Fibroblast of the conjunctiva (primary cell): ENCODE measurements at regions not wholly inside any gene's neighbourhood (a gene's known extent, or its start where the extent isn't known, plus 50 kb on each side); places are given as distances from the start of the nearest gene placed in this dataset.
"Not testable (repeated sequence)": the region's sequence is repeated elsewhere in the genome, so short reads cannot be mapped to it uniquely, and the experiment has no call there.

Source experiments
- DNase-seq: peaks from one replicate; pipeline ENCODE4 v3.0.0-alpha.2; 2010; ENCODE audit warnings: low read depth

GRCh38 chr13:104567114-104567513 is 1500.9 kb upstream of the SLC10A2 start:
- DNase-seq, result no peak

GRCh38 chr13:104565888-104566287 is 1499.7 kb upstream of the SLC10A2 start:
- DNase-seq, result no peak

DNA sequence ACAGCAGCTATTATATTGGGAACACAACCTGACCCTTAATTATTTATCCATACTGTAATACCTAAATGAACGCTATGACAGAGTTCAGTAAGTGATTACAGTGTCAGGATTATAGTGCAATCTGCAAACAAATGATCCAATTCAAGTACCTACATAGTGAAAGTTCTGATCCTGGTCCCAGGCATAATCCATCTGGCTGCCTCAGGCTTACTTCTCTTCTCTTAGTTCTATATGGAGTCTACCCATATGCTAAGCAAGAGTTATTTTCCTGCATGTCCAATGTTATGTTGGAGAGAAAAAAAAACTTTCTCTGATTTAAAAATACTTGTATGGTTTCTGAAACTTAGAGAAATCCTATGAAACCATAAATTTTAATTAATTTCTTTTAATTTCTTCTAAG is 1487.7 kb upstream of the SLC10A2 start:
- DNase-seq, result no peak

DNA sequence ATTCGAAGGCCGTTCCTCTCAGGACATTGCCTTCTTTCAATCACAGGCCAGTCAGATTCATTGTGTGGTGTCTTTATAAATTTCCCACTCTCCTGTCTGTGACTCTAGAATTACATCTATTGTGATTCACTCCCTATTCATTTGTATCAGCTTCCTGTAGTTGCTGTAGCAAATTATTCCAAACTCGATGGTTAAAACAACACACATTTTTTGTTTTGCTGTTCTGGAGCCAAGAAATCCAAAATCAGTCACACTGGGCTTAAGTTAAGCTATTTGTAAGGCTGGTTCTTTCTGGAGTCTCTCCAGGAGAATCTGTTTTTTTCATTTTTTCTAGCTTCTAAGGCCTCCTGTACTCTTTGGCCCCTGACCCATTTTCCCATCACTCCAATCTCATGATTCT is 1487.0 kb upstream of the SLC10A2 start:
- DNase-seq, result no peak

DNA sequence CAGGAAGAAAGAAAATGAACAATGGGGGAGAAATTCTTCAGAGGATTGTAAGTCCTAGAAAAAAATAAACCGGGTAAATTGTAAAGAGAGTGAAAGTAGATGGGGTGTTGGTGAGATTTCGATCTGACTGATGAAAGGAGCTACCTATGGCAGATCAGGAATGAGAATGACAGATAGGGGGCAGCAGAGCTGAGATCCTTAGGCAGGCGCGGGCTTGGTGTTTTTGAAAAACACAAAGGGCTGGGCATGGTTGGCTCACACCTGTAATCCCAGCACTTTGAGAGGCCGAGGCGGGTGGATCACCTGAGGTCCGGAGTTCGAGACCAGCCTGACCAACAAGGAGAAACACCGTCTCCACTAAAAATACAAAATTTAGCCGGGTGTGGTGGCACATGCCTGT is 1468.6 kb upstream of the SLC10A2 start:
- DNase-seq, result no peak

DNA sequence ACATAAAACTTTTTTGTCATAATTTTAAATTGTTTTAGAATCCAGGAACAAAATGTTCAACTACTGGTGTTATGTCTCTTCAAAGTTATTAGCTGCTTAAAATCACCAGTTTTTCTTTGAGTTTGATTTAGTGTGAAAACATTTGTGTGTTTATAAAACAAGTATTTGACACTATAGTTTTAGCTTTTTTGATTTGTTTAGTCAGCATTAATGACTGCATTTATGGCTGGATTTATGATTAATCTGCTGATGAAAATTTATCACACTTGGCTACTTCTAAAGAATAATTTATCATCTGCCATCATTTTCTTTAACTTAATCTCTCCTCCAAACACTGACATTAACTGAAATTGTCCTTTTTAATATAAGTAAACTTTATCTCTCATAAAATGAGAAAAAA is 1465.9 kb upstream of the SLC10A2 start:
- no peak for DNase-seq

GRCh38 chr13:104530741-104531140 is 1464.5 kb upstream of the SLC10A2 start:
- DNase-seq, result no peak

DNA sequence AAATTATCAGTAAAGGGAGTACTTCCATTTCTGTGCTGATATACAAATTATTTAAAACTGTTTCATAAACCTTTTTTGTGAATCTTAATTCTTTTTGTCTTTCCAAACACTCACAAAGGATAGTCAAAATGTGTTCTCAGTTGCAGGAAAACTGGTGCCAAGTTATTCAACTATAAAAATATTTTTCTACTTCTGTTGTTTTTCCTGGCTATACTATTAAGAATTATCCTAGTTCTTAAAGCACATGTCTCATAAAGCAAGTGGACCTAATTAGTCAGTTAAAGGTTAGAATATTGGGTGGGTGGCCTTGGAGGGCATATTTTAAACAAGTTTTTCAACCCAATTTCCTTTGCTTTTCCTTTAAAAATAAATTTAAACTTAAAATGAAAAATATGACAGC is 1460.3 kb upstream of the SLC10A2 start:
- DNase-seq, result no peak

DNA sequence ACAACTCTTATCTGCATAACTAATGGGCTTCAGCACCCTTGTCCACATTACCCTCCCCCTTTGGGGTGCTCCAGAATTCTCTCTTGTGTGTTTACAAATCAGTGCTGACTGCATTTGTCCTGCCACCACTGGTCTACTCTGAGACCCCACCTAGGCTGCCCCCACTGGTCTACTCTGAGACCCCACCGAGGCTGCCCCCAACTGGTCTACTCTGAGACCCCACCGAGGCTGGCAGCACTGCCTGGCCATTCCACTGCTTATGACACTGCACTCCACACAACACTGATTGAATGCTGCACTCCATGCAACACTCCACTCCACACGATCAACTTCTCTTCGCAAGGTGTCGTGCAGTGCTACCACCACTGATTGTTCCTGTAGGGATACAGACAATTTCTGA is 1459.2 kb upstream of the SLC10A2 start:
- no peak for DNase-seq

GRCh38 chr13:104522235-104523072 is 1456.2 kb upstream of the SLC10A2 start:
- no peak for DNase-seq

DNA sequence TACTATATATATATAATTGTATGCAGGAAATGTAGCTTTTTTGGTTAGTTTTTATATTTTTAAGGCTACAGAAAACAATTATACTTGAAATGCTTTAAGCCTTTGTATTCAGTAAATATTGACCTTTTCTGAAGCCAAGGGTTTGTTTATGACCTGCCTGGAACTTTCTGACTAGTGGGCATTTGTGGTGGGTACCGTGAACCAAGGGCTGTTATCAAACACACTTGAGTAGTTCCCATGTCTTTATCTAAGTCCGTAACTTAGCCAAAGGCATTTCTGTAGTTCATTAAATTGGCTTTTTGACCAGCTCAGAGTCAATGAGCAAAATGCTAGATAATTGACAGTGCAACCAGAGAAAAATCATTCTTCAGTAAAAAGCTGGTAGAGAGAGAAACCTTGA is 1444.2 kb upstream of the SLC10A2 start:
- no peak for DNase-seq

DNA sequence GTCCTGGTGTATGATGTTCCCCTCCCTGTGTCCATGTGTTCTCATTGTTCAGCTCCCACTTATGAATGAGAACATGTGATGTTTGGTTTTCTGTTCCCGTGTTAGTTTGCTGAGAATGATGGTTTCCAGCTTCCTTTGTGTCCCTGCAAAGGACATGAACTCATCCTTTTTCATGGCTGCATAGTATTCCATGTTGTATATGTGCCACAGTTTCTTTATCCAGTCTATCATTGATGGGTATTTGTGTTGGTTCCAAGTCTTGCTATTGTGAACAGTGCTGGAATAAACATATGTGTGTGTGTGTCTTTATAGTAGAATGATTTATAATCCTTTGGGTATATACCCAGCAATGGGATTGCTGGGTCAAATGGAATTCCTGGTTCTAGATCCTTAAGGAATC is 1427.3 kb upstream of the SLC10A2 start:
- DNase-seq, result not testable (repeated sequence)

DNA sequence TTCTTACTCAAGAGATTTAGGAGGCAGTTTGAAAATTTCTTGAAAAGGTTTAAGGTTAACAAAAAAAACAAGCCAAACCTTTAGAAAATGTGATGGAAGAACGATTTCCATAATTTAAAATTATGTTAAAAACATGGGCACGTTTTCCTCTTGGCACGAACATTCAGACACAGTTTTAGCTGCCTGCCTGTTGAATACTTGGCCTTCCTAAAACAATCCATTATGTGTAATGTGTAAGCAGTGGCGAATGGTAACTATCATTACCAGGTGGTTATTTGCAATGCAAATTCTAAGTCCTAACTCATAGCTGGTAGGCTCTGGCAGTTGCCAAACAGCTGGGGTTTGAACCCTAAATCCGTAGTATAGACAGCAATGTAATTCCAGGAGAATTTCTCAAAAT is 1425.7 kb upstream of the SLC10A2 start:
- DNase-seq, result no peak

- no peak for DNase-seq
Measured at GRCh38 chr13:104487006-104487405, 1420.8 kb upstream of the SLC10A2 start.

- DNase-seq, result no peak
Measured at GRCh38 chr13:104485571-104485970, 1419.4 kb upstream of the SLC10A2 start.

- DNase-seq, result no peak
Measured at GRCh38 chr13:104483631-104484030, 1417.4 kb upstream of the SLC10A2 start.

DNA sequence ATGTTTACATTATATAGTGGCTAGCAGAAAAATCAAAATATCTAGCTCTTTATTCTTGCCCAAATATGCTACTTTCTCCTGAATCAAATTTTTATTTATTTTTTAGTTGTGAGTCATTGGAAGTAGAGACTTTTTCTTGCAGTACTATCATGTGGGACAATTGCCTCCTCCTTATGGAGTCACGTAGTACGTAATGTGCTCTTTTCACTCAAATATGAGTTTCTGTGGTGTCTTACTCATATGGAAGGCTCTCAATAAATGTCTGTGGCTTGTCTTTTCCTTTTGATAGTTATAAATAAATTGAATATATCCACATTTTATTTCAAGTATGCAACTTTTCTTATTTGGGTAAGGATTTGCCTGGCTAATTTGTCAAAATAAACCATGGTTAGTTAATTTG is 1411.0 kb upstream of the SLC10A2 start:
- DNase-seq, result no peak

DNA sequence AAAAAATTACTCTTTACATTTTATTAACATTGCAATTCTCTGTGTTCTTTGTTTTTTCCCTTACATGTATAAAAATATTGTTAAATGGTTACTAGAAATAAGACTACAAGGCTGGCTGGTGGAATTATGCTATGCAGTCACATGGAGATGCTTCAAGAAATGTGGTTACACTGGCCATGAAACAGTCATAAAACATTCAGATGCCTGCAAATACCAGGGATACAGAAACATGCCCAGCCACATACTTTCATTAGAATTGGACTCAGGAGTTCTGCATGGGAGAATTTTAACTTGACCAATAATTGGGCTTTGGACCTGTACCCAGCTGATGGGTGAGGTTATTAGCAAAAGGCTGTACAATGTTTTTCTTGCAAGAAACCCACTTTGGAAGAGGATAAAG is 1407.7 kb upstream of the SLC10A2 start:
- DNase-seq, result no peak

DNA sequence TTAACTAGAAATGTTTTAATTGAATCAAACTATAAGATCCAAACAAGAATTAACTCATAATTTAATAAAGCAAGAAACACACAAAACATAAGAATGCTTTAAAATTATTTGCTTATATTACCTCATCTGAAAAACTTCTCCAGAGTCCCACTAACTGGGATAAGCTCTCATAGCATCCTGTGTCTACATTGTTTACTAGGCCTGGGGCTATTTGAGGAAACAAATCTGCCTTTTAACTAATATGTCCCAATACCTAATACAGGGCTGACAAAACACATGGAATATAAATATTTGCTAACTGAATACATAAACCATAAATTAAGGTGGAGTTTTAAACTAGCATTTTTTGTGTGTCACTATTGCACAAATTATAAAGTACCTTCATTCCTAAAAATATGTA is 1399.8 kb upstream of the SLC10A2 start:
- no peak for DNase-seq

DNA sequence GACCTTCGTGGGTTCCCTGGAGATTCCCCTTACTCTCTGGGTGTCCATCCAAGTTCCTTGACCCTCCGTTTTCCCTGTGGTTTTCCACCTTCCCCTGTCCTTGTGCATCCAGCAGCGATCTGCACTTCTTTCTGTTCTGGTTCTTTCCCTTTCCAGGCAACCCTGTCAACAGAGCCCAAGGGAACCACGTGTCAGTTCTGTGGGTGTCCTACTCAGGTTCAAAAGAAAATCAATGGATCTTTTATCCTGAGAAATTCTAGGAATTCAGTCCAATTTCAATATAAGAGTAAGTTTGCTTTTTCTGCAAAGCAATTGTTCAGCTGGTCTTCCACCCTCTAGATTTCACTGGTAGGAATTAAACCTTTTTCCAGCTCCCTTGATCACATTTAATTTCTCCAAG is 1394.8 kb upstream of the SLC10A2 start:
- DNase-seq, result no peak

- DNase-seq, result no peak
Measured at GRCh38 chr13:104460554-104460953, 1394.3 kb upstream of the SLC10A2 start.

- DNase-seq, result no peak
Measured at GRCh38 chr13:104450006-104450405, 1383.8 kb upstream of the SLC10A2 start.

DNA sequence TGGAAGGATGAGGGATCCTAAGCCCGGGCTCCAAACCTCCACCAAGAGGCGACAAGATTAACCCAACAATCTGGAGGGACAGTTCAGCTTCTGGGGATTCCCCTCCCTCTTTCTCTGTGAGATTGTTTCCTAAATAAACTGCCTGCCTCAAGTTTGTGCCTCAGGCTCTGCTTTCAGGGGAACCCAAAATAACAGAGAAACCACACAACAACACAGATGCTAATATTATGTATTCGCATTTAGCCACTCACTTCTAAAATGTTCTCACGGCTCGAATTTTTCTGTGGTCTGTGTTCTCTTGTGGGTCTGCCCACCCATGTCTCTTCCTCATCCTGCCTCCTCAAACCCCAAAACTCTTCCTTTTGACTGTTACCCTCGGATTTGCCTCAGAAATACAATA is 1381.1 kb upstream of the SLC10A2 start:
- DNase-seq, result no peak

DNA sequence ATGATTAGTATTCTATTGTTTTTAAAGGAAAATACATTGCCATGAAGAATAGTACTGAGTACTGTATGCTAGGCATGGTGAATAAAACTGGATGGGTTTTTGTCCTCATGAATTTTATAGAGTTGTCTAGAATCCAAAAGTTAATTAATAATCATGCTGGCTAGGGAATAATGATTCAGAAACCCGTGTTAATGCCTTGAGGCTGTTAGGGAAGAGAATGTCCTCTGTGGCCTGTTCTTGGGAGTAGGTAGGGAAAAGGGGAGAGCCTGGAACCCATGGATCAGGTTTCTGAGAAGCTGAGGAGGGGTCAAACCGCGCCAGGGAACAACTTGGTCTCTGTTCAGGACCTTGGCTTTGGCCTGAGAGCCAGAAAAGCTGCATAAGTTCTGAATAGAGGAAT is 1376.3 kb upstream of the SLC10A2 start:
- DNase-seq, result no peak
